ENCODE measurements at regions not wholly inside any gene's neighbourhood (a gene's known extent, or its start where the extent isn't known, plus 50 kb on each side); places are given as distances from the start of the nearest gene placed in this dataset.

GRCh38 chr2:18831916-18832510 is 242.6 kb upstream of the NT5C1B start:
- TF ChIP-seq, protein P1, sequence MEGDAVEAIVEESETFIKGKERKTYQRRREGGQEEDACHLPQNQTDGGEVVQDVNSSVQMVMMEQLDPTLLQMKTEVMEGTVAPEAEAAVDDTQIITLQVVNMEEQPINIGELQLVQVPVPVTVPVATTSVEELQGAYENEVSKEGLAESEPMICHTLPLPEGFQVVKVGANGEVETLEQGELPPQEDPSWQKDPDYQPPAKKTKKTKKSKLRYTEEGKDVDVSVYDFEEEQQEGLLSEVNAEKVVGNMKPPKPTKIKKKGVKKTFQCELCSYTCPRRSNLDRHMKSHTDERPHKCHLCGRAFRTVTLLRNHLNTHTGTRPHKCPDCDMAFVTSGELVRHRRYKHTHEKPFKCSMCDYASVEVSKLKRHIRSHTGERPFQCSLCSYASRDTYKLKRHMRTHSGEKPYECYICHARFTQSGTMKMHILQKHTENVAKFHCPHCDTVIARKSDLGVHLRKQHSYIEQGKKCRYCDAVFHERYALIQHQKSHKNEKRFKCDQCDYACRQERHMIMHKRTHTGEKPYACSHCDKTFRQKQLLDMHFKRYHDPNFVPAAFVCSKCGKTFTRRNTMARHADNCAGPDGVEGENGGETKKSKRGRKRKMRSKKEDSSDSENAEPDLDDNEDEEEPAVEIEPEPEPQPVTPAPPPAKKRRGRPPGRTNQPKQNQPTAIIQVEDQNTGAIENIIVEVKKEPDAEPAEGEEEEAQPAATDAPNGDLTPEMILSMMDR (IDR thresholded peaks at IDR 0.05), result no peak
- no peak for TF ChIP-seq POLR2A (IDR thresholded peaks at IDR 0.05)

Data from thyroid gland (tissue), 4 donors.